ENCODE measurements at regions not wholly inside any gene's neighbourhood (a gene's known extent, or its start where the extent isn't known, plus 50 kb on each side); places are given as distances from the start of the nearest gene placed in this dataset.
"Not testable (repeated sequence)": the region's sequence is repeated elsewhere in the genome, so short reads cannot be mapped to it uniquely, and the experiment has no call there.

GRCh38 chr10:55793024-55793423, 568.0 kb downstream of the ZWINT start:
- Histone ChIP-seq H3K27ac (no peak overlapping the region), H3K9me3 (replicated peaks) (no peaks in the 10 kb centered on the region), H3K27me3 (no peaks in the 10 kb centered on the region), H3K4me3 (no peak overlapping the region), H3K36me3 (no peaks in the 10 kb centered on the region), H3K4me1 (no peaks in the 10 kb centered on the region)
- DNase-seq = no peak

DNA sequence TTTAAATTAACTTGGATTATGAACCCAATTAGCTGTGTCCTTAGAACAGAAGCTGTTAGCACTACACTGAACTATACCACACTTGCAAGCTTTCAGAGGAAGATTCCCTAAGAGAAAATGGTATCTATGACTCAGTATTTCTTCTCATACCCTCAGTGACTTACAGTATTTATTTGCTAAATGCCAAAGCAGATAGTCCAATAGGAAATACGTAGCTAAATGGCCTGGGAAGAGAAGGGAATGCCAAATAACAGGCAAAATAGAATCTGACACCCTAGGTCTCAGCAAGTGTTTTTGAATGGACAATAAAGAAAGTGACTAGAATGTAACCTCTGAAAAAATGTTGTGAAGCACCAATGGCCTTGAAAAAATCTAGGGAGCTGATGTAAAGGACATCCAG, 570.8 kb downstream of the ZWINT start:
- H3K36me3 ChIP-seq; H3K27me3 ChIP-seq; H3K9me3 ChIP-seq (replicated peaks); H3K4me1 ChIP-seq; H3K27ac ChIP-seq; H3K4me3 ChIP-seq; DNase-seq: not testable (repeated sequence)

GRCh38 chr10:55786461-55787050, 574.5 kb downstream of the ZWINT start:
- DNase-seq = no peak
- Histone ChIP-seq H3K4me3 (no peak overlapping the region), H3K4me1 (no peaks in the 10 kb centered on the region)

GRCh38 chr10:55782181-55782580, 578.9 kb downstream of the ZWINT start:
- Histone ChIP-seq H3K4me1 (no peaks in the 10 kb centered on the region), H3K27ac (no peak overlapping the region), H3K9me3 (replicated peaks) (no peaks in the 10 kb centered on the region), H3K4me3 (no peak overlapping the region), H3K36me3 (no peaks in the 10 kb centered on the region), H3K27me3 (no peaks in the 10 kb centered on the region)
- peak in 1 of 2 experiments; percentile 3 for DNase-seq

More at GRCh38 chr10:55786461-55787050, 574.5 kb downstream of the ZWINT start:
- Histone ChIP-seq H3K9me3 (replicated peaks) (no peaks in the 10 kb centered on the region), H3K36me3 (no peaks in the 10 kb centered on the region), H3K27ac (no peak overlapping the region), H3K27me3 (no peaks in the 10 kb centered on the region)

- DNase-seq = no peak
- no peak overlapping the region for H3K4me3 ChIP-seq
- no peaks in the 10 kb centered on the region for H3K36me3 ChIP-seq
- H3K27ac ChIP-seq = no peak overlapping the region
- H3K4me1 ChIP-seq = no peaks in the 10 kb centered on the region
- H3K27me3 ChIP-seq = no peaks in the 10 kb centered on the region
- no peaks in the 10 kb centered on the region for H3K9me3 ChIP-seq (replicated peaks)
Measured at GRCh38 chr10:55766212-55766611, 594.8 kb downstream of the ZWINT start.

- no peaks in the 10 kb centered on the region for H3K9me3 ChIP-seq (replicated peaks)
- no peak overlapping the region for H3K4me3 ChIP-seq
- no peak for DNase-seq
- no peak overlapping the region for H3K27ac ChIP-seq
- no peaks in the 10 kb centered on the region for H3K36me3 ChIP-seq
- H3K4me1 ChIP-seq = no peaks in the 10 kb centered on the region
- H3K27me3 ChIP-seq = no peaks in the 10 kb centered on the region
Measured at GRCh38 chr10:55750458-55750857, 610.6 kb downstream of the ZWINT start.

- no peaks in the 10 kb centered on the region for H3K27me3 ChIP-seq
- no peak overlapping the region for H3K27ac ChIP-seq
- no peaks in the 10 kb centered on the region for H3K4me1 ChIP-seq
- no peaks in the 10 kb centered on the region for H3K36me3 ChIP-seq
- no peaks in the 10 kb centered on the region for H3K9me3 ChIP-seq (replicated peaks)
- no peak for DNase-seq
- no peak overlapping the region for H3K4me3 ChIP-seq
Measured at GRCh38 chr10:55747244-55747643, 613.8 kb downstream of the ZWINT start.

GRCh38 chr10:55746002-55746401, 615.1 kb downstream of the ZWINT start:
- H3K36me3 ChIP-seq = no peaks in the 10 kb centered on the region
- H3K4me3 ChIP-seq = no peak overlapping the region
- H3K27ac ChIP-seq = no peak overlapping the region
- DNase-seq = no peak
- H3K4me1 ChIP-seq = no peaks in the 10 kb centered on the region
- H3K9me3 ChIP-seq (replicated peaks) = no peaks in the 10 kb centered on the region
- H3K27me3 ChIP-seq = no peaks in the 10 kb centered on the region

DNA sequence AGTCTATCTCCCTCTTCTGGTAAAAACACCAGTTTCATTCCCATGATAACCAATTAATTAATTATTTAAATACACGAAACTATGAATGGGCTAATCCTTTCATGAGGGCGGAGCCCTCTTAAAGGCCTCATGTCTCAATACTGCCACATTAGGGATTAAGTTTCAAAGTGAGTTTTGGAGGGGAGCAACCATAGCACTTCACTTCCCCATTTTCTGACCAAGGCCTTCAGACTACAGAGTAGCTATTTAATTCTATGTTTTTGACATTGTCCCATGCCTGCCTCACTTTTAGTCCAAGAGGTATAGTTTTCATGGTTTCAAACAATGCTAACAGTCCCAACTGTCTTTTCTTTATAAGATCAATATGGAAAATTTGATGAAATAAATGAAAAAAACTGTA, 618.6 kb downstream of the ZWINT start:
- Histone ChIP-seq H3K36me3 (no peaks in the 10 kb centered on the region), H3K27me3 (no peaks in the 10 kb centered on the region), H3K27ac (no peak overlapping the region), H3K9me3 (replicated peaks) (no peaks in the 10 kb centered on the region), H3K4me1 (no peaks in the 10 kb centered on the region), H3K4me3 (no peak overlapping the region)
- DNase-seq = no peak

- not testable (repeated sequence) for H3K4me3 ChIP-seq; H3K36me3 ChIP-seq; H3K4me1 ChIP-seq; H3K9me3 ChIP-seq (replicated peaks); H3K27me3 ChIP-seq; H3K27ac ChIP-seq
- DNase-seq = peak in 1 of 2 experiments; percentile 53
Measured at GRCh38 chr10:55740767-55741166, 620.3 kb downstream of the ZWINT start.

DNA sequence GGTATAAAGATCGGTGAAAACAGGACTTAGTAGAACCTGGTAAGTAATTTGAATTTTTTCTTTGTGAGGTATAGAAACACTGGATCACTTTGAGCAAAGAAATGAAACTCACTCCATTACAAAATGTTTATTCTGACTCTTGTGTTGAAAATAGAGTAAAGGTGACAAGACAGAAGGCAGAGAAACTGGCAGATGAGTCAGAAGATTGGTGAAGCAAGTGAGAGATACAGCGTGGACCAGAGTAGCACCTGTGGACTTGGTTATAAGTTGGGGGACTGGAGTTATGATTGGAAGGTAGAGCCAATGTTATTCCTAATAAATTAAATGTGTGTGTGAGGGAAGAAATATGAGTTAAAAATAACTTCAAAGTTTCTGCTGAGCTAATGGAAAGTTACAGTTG, 620.9 kb downstream of the ZWINT start:
- H3K4me1 ChIP-seq = no peaks in the 10 kb centered on the region
- H3K9me3 ChIP-seq (replicated peaks) = no peaks in the 10 kb centered on the region
- no peaks in the 10 kb centered on the region for H3K27me3 ChIP-seq
- no peaks in the 10 kb centered on the region for H3K36me3 ChIP-seq
- DNase-seq = no peak
- no peak overlapping the region for H3K4me3 ChIP-seq
- no peak overlapping the region for H3K27ac ChIP-seq

- Histone ChIP-seq H3K4me3 (no peak overlapping the region), H3K27me3 (no peaks in the 10 kb centered on the region), H3K36me3 (no peaks in the 10 kb centered on the region)
Measured at GRCh38 chr10:55734112-55734511, 626.9 kb downstream of the ZWINT start.

DNA sequence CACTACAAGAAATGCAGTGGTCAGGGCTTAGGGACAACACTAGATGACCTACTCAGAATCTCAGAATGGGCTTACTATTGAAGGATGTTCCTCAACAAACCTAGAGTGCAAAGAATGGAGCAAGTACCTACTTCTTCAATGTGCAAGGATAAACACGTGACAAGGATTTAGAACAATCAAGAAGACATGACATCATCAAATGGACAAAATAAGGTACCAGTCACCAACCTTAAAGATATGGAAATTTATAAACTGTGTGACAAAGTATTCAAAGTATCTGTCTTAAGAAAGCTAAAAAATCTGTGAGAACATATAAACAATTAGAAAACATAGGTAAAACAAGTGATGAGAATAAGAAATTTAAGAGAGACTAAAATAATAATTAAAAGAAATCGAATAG, 656.1 kb downstream of the ZWINT start:
- Histone ChIP-seq H3K36me3 (no peaks in the 10 kb centered on the region), H3K4me1 (no peaks in the 10 kb centered on the region), H3K27me3 (no peaks in the 10 kb centered on the region), H3K9me3 (replicated peaks) (no peaks in the 10 kb centered on the region), H3K27ac (no peak overlapping the region), H3K4me3 (no peak overlapping the region)
- DNase-seq = no peak

More at GRCh38 chr10:55734112-55734511, 626.9 kb downstream of the ZWINT start:
- no peak for DNase-seq
- no peaks in the 10 kb centered on the region for H3K9me3 ChIP-seq (replicated peaks)
- no peak overlapping the region for H3K27ac ChIP-seq
- no peaks in the 10 kb centered on the region for H3K4me1 ChIP-seq

DNA sequence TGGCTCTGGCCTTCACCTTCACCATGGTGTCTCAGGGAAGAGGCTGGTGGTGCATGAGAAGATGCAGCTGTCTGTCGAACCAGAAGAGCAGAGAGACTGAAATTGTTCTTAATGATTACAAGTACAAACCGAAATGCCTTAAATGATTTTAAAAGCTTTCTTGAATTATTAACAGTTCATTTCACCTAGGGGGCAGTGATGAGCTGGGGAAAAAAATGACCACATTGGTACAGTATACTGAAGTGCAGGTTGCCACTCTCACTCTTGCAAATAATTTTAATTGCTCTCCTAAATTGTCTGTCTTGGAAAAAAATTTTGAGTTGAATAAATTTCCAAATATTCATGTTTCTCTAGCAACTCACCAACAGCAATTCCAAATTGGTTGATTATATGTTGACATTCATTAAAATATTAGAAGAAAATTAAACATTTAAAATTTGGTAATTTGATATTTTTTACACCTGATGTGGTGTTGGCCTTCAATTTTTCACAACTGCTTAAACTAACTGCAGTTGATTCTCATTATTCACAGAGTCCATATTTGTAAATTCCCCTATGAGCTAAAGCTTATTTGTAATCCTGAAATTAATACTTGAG, 692.6 kb downstream of the ZWINT start:
- Histone ChIP-seq H3K27me3 (no peaks in the 10 kb centered on the region), H3K4me3 (no peak overlapping the region), H3K9me3 (replicated peaks) (no peaks in the 10 kb centered on the region), H3K36me3 (no peaks in the 10 kb centered on the region), H3K27ac (no peak overlapping the region), H3K4me1 (no peaks in the 10 kb centered on the region)
- DNase-seq = peak; percentile 8 to 36

GRCh38 chr10:55653531-55653930, 707.5 kb downstream of the ZWINT start:
- Histone ChIP-seq H3K27ac (no peak overlapping the region), H3K36me3 (no peaks in the 10 kb centered on the region), H3K4me1 (no peaks in the 10 kb centered on the region), H3K9me3 (replicated peaks) (no peaks in the 10 kb centered on the region), H3K27me3 (no peaks in the 10 kb centered on the region), H3K4me3 (no peak overlapping the region)
- DNase-seq = no peak

DNA sequence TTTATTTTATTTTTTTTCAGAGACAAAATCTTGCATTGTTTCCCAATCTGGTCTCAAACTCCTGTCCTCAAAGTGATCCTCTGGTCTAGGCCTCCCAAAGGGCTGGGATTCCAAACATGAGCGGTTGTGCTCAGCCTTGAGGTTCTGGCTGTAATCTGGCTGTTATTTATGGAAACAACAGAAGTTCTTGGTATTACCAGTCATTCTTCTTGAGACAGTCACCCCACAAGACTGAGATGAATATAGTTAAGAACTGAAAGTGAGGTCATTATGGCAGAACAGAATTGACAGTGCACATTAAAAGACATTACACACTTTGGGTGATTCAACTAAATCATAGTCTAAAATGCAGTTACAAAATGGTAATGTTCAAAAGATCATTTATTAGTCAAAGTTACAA, 719.5 kb downstream of the ZWINT start:
- no peak overlapping the region for H3K27ac ChIP-seq

More for the DNA sequence above, 719.5 kb downstream of the ZWINT start:
- Histone ChIP-seq H3K36me3 (no peaks in the 10 kb centered on the region), H3K4me1 (no peaks in the 10 kb centered on the region), H3K9me3 (replicated peaks) (no peaks in the 10 kb centered on the region), H3K27me3 (no peaks in the 10 kb centered on the region), H3K4me3 (no peak overlapping the region)
- no peak for DNase-seq

Measured in SJCRH30 (cell line).